Nephron (organoid): ENCODE measurements at regions not wholly inside any gene's neighbourhood (a gene's known extent, or its start where the extent isn't known, plus 50 kb on each side); places are given as distances from the start of the nearest gene placed in this dataset.
"Not testable (repeated sequence)": the region's sequence is repeated elsewhere in the genome, so short reads cannot be mapped to it uniquely, and the experiment has no call there.

Source experiments
- H3K27ac Mint-ChIP-seq, 3 experiments: 2 replicates each; pipeline ENCODE4 v1.8.0; 2020; ENCODE audit warnings: mixed read lengths in 3 of 3, mild to moderate bottlenecking in 2 of 3, moderate library complexity in 1 of 3
- H3K27me3 Mint-ChIP-seq: 2 replicates; pipeline ENCODE4 v1.8.0; 2021; ENCODE audit warnings: low read depth, mild to moderate bottlenecking, moderate library complexity, mixed read lengths
- H3K36me3 Mint-ChIP-seq: 2 replicates; pipeline ENCODE4 v1.8.0; 2020; ENCODE audit warnings: low read depth, mixed read lengths
- H3K4me1 Mint-ChIP-seq: 2 replicates; pipeline ENCODE4 v1.8.0; 2020; ENCODE audit warnings: mixed read lengths
- H3K4me3 Mint-ChIP-seq, 3 experiments: 2 replicates each; pipeline ENCODE4 v1.8.0; 2020; ENCODE audit warnings: mild to moderate bottlenecking in 3 of 3, mixed read lengths in 3 of 3, moderate library complexity in 2 of 3
- H3K9me3 Mint-ChIP-seq: 2 replicates; pipeline ENCODE4 v1.8.0; 2020; ENCODE audit warnings: mixed read lengths
- TF ChIP-seq, protein P1 (sequence below), 3 experiments: fragments of 200-600 bp; sonication (generic); IDR thresholded peaks; one replicate each; pipeline ENCODE4 v1.5.0; 2021; ENCODE audit warnings: antibody characterized with exemption in 3 of 3; ENCODE audit not compliant: unreplicated experiment in 3 of 3

- H3K4me3 Mint-ChIP-seq, result no peak overlapping the region
- H3K36me3 Mint-ChIP-seq, result no peaks in the 10 kb centered on the region
- H3K27ac Mint-ChIP-seq, result no peak overlapping the region
- H3K27me3 Mint-ChIP-seq, result peaks cover 5% of the 10 kb centered on the region
- TF ChIP-seq, protein P1, sequence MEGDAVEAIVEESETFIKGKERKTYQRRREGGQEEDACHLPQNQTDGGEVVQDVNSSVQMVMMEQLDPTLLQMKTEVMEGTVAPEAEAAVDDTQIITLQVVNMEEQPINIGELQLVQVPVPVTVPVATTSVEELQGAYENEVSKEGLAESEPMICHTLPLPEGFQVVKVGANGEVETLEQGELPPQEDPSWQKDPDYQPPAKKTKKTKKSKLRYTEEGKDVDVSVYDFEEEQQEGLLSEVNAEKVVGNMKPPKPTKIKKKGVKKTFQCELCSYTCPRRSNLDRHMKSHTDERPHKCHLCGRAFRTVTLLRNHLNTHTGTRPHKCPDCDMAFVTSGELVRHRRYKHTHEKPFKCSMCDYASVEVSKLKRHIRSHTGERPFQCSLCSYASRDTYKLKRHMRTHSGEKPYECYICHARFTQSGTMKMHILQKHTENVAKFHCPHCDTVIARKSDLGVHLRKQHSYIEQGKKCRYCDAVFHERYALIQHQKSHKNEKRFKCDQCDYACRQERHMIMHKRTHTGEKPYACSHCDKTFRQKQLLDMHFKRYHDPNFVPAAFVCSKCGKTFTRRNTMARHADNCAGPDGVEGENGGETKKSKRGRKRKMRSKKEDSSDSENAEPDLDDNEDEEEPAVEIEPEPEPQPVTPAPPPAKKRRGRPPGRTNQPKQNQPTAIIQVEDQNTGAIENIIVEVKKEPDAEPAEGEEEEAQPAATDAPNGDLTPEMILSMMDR (IDR thresholded peaks at IDR 0.05; ENCODE audit: unreplicated experiment in 3 of 3), result no peak
- H3K4me1 Mint-ChIP-seq, result peaks cover 13% of the 10 kb centered on the region
- peaks cover 7% of the 10 kb centered on the region for H3K9me3 Mint-ChIP-seq
Observed at GRCh38 chr9:107824556-107824955, 335.0 kb upstream of the KLF4 start.

- Mint-ChIP-seq H3K4me3 (no peak overlapping the region), H3K36me3 (no peaks in the 10 kb centered on the region), H3K27me3 (peaks cover 9% of the 10 kb centered on the region), H3K27ac (no peak overlapping the region), H3K4me1 (peaks cover 24% of the 10 kb centered on the region), H3K9me3 (no peaks in the 10 kb centered on the region)
- TF ChIP-seq, protein P1 (IDR thresholded peaks at IDR 0.05; ENCODE audit: unreplicated experiment in 3 of 3), result no peak
Observed at GRCh38 chr9:107819772-107820565, 330.4 kb upstream of the KLF4 start.

- H3K4me1 Mint-ChIP-seq, result peaks cover 24% of the 10 kb centered on the region
- H3K27me3 Mint-ChIP-seq, H3K27ac Mint-ChIP-seq, H3K36me3 Mint-ChIP-seq, H3K4me3 Mint-ChIP-seq, H3K9me3 Mint-ChIP-seq: not testable (repeated sequence)
Observed at GRCh38 chr9:107818503-107818829, 328.9 kb upstream of the KLF4 start.

DNA sequence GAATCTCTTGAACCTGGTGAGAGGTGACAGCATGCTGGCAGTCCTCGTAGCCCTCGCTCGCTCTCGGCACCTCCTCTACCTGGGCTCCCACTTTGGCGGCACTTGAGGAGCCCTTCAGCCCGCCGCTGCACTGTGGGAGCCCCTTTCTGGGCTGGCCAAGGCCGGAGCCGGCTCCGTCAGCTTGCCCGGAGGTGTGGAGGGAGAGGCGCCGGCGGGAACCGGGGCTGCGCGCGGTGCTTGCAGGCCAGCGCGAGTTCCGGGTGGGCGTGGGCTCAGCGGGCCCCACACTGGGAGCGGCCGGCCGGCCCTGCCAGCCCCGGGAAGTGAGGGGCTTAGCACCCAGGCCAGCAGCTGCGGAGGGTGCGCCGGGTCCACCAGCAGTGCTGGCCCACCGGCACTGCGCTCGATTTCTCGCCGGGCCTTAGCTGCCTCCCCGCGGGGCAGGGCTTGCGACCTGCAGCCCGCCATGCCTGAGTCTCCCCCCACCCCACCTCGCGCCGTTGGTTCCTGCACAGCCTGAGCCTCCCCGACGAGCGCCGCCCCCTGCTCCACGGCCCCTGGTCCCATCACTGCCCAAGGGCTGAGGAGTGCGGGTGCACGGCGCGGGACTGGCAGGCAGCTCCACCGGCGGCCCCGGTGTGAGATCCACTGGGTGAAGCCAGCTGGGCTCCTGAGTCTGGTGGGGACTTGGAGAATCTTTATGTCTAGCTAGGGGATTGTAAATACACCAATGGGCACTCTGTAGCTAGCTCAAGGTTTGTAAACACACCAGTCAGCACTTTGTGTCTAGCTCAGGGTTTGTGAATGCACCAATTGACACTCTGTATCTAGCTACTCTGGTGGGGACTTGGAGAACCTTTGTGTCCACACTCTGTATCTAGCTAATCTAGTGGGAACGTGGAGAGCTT is 328.3 kb upstream of the KLF4 start:
- H3K36me3 Mint-ChIP-seq, H3K9me3 Mint-ChIP-seq, H3K27ac Mint-ChIP-seq, H3K27me3 Mint-ChIP-seq, H3K4me3 Mint-ChIP-seq: not testable (repeated sequence)
- peaks cover 24% of the 10 kb centered on the region for H3K4me1 Mint-ChIP-seq

GRCh38 chr9:107816561-107817021 is 327.0 kb upstream of the KLF4 start:
- TF ChIP-seq, protein P1 (IDR thresholded peaks at IDR 0.05; ENCODE audit: unreplicated experiment in 3 of 3), result no peak
- no peak overlapping the region for H3K4me3 Mint-ChIP-seq
- peaks cover 23% of the 10 kb centered on the region for H3K4me1 Mint-ChIP-seq
- no peak overlapping the region for H3K27ac Mint-ChIP-seq
- H3K27me3 Mint-ChIP-seq, result peaks cover 4% of the 10 kb centered on the region
- no peaks in the 10 kb centered on the region for H3K36me3 Mint-ChIP-seq
- no peaks in the 10 kb centered on the region for H3K9me3 Mint-ChIP-seq

DNA sequence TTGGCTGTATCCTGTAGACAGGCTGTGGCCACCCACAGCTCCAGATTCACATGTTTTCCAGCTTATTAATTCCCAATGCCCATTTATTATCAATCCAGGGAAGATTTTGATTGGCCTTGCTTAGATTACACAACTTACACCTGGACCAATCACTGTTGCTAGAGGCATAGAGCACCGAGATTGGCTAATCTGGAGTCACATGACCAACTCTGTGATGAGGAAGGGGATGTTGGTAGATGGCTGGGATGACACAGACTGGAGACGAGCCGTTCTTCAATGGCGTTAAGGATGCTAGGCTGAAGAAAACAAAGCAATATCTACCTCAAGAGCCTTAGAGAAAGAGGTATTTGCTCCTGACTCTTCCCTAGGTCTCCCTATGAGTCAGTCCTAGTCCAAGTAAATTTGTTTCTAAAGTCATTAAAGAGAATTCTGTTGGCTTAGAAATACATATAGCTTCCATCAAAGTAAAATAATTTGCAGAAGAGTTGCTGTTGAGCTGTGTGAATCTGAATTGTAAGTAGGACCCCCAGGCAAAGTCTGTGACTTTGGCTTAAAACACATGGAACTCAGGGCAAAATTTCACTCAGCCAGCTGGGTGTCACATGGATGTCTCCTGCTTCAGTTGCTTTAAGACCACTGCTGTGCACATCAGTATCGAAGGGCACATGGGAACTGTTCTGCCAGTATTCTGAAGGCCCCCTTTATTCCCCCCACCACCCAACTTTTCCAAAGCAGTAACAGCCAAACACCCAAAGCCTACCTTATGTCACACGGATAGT is 326.4 kb upstream of the KLF4 start:
- Mint-ChIP-seq H3K9me3 (no peaks in the 10 kb centered on the region), H3K27me3 (peaks cover 4% of the 10 kb centered on the region), H3K27ac (no peak overlapping the region), H3K4me3 (no peak overlapping the region), H3K36me3 (no peaks in the 10 kb centered on the region), H3K4me1 (peaks cover 17% of the 10 kb centered on the region)
- TF ChIP-seq, protein P1 (IDR thresholded peaks at IDR 0.05; ENCODE audit: unreplicated experiment in 3 of 3), result no peak
